ENCODE measurements at regions not wholly inside any gene's neighbourhood (a gene's known extent, or its start where the extent isn't known, plus 50 kb on each side); places are given as distances from the start of the nearest gene placed in this dataset.
"Not testable (repeated sequence)": the region's sequence is repeated elsewhere in the genome, so short reads cannot be mapped to it uniquely, and the experiment has no call there.

GRCh38 chrX:9372866-9373265 lies 92.0 kb upstream of the TBL1X start:
- ATAC-seq (no peak), DNase-seq (no peak), FAIRE-seq (no peak)
- Histone ChIP-seq H3K36me3 (no peaks in the 10 kb centered on the region), H3K27ac (no peak overlapping the region), H3K4me1 (no peaks in the 10 kb centered on the region), H3K9me3 (no peaks in the 10 kb centered on the region), H3K4me3 (no peak overlapping the region), H3K27me3 (no peaks in the 10 kb centered on the region)
- intact Hi-C loops (cut with DNase I), result no loop called here
- 74 to 76% methylated on average over 11 of the region's 11 CpGs for WGBS, 2 donors
- no peak for TF ChIP-seq CTCF (IDR thresholded peaks at IDR 0.05)

GRCh38 chrX:9373789-9374188 lies 91.1 kb upstream of the TBL1X start:
- Histone ChIP-seq H3K27ac (no peak overlapping the region), H3K4me1 (no peaks in the 10 kb centered on the region), H3K36me3 (no peaks in the 10 kb centered on the region), H3K27me3 (no peaks in the 10 kb centered on the region), H3K9me3 (no peaks in the 10 kb centered on the region), H3K4me3 (no peak overlapping the region)
- FAIRE-seq (no peak), ATAC-seq (no peak), DNase-seq (no peak)
- no peak for TF ChIP-seq CTCF (IDR thresholded peaks at IDR 0.05)
- intact Hi-C loops (cut with DNase I), result no loop called here
- 75 to 79% methylated on average over 7 of the region's 7 CpGs for WGBS, 2 donors

- intact Hi-C loops (cut with DNase I), result no loop called here
- peak in 1 of 4 donors; percentile 35 for ATAC-seq
- H3K27me3 ChIP-seq, result no peaks in the 10 kb centered on the region
- TF ChIP-seq CTCF (IDR thresholded peaks at IDR 0.05), result no peak
- DNase-seq, result peak in 3 of 6 donors; percentile 2 to 35 (median 21)
- WGBS, 2 donors, result 31 to 47% methylated on average over 6 of the region's 6 CpGs
- H3K27ac ChIP-seq, result no peak overlapping the region
- H3K36me3 ChIP-seq, result no peaks in the 10 kb centered on the region
- no peak for FAIRE-seq
- no peak overlapping the region for H3K4me3 ChIP-seq
- no peaks in the 10 kb centered on the region for H3K4me1 ChIP-seq
- H3K9me3 ChIP-seq, result no peaks in the 10 kb centered on the region
Measured at GRCh38 chrX:9374555-9374954, 90.3 kb upstream of the TBL1X start.

- Histone ChIP-seq H3K9me3 (no peaks in the 10 kb centered on the region), H3K27me3 (no peaks in the 10 kb centered on the region), H3K4me3 (no peak overlapping the region), H3K4me1 (no peaks in the 10 kb centered on the region), H3K27ac (no peak overlapping the region), H3K36me3 (no peaks in the 10 kb centered on the region)
- 88 to 90% methylated on average over 4 of the region's 4 CpGs for WGBS, 2 donors
- TF ChIP-seq CTCF (IDR thresholded peaks at IDR 0.05), result no peak
- FAIRE-seq (no peak), DNase-seq (no peak), ATAC-seq (no peak)
- intact Hi-C loops (cut with DNase I), result no loop called here
Measured at GRCh38 chrX:9376111-9376510, 88.7 kb upstream of the TBL1X start.

- H3K4me3 ChIP-seq; H3K4me1 ChIP-seq; H3K36me3 ChIP-seq; H3K27me3 ChIP-seq; FAIRE-seq; DNase-seq; H3K9me3 ChIP-seq; intact Hi-C loops (cut with DNase I); H3K27ac ChIP-seq; ATAC-seq: not testable (repeated sequence)
- 71 to 88% methylated on average over 3 of the region's 3 CpGs for WGBS, 2 donors
Measured at GRCh38 chrX:9377216-9377615, 87.6 kb upstream of the TBL1X start.
